ENCODE measurements at regions not wholly inside any gene's neighbourhood (a gene's known extent, or its start where the extent isn't known, plus 50 kb on each side); places are given as distances from the start of the nearest gene placed in this dataset.

DNA sequence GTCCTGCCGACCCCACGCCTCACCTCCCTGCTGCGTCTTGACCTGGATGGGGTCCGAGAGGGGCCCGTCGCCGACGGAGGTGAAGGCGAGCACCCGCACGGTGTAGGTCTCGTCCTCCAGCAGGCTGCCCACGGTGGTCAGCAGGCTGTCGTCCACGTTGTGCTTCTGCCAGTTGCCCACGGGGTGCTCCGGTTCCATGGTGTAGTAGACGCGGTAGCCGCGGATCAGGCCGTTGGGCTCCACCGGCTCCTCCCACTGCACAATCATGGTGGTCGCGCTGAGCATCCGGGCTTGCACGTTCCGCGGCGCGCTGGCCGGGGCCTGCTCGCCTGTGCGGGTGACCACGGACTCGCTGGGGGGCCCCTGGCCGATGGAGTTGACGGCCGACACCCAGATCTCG is 96.7 kb downstream of the PTPRS start:
- TF ChIP-seq, protein P1, sequence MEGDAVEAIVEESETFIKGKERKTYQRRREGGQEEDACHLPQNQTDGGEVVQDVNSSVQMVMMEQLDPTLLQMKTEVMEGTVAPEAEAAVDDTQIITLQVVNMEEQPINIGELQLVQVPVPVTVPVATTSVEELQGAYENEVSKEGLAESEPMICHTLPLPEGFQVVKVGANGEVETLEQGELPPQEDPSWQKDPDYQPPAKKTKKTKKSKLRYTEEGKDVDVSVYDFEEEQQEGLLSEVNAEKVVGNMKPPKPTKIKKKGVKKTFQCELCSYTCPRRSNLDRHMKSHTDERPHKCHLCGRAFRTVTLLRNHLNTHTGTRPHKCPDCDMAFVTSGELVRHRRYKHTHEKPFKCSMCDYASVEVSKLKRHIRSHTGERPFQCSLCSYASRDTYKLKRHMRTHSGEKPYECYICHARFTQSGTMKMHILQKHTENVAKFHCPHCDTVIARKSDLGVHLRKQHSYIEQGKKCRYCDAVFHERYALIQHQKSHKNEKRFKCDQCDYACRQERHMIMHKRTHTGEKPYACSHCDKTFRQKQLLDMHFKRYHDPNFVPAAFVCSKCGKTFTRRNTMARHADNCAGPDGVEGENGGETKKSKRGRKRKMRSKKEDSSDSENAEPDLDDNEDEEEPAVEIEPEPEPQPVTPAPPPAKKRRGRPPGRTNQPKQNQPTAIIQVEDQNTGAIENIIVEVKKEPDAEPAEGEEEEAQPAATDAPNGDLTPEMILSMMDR (optimal IDR thresholded peaks at IDR 0.05 in 1 of 3, IDR thresholded peaks at IDR 0.05 in 1 of 3, conservative IDR thresholded peaks at IDR 0.05 in 1 of 3; ENCODE audit: extremely low read depth in 1 of 3, insufficient read depth in 2 of 3, low read length in 3 of 3) = no peak
- TF ChIP-seq EZH2 (IDR thresholded peaks at IDR 0.05; ENCODE audit: low read length) = no peak
